Fibroblast of peridontal ligament (primary cell): ENCODE measurements at regions not wholly inside any gene's neighbourhood (a gene's known extent, or its start where the extent isn't known, plus 50 kb on each side); places are given as distances from the start of the nearest gene placed in this dataset.

Experiments
- DNase-seq: peaks from one replicate; pipeline ENCODE4 v3.0.0-alpha.2; 2010; ENCODE audit errors: extremely low read depth

- DNase-seq: no peak
Observed at GRCh38 chrX:122770581-122770980, 413.5 kb upstream of the GRIA3 start.

- DNase-seq: no peak
Observed at GRCh38 chrX:122771933-122772332, 412.1 kb upstream of the GRIA3 start.

- peak; percentile 8 for DNase-seq
Observed at GRCh38 chrX:122777766-122778165, 406.3 kb upstream of the GRIA3 start.

GRCh38 chrX:122783918-122784317, 400.2 kb upstream of the GRIA3 start:
- DNase-seq: no peak

GRCh38 chrX:122787231-122787630, 396.8 kb upstream of the GRIA3 start:
- DNase-seq: no peak

- DNase-seq: no peak
Observed at GRCh38 chrX:122788216-122788615, 395.9 kb upstream of the GRIA3 start.

GRCh38 chrX:122790376-122791095, 393.5 kb upstream of the GRIA3 start:
- DNase-seq: no peak

- DNase-seq: no peak
Observed at GRCh38 chrX:122813876-122814275, 370.2 kb upstream of the GRIA3 start.

GRCh38 chrX:122816288-122816687, 367.8 kb upstream of the GRIA3 start:
- DNase-seq: no peak

GRCh38 chrX:122817321-122817955, 366.6 kb upstream of the GRIA3 start:
- DNase-seq: no peak

- no peak for DNase-seq
Observed at GRCh38 chrX:122818068-122818467, 366.0 kb upstream of the GRIA3 start.

- DNase-seq: no peak
Observed at GRCh38 chrX:122833230-122833629, 350.8 kb upstream of the GRIA3 start.

GRCh38 chrX:122835886-122836285, 348.2 kb upstream of the GRIA3 start:
- DNase-seq: no peak

GRCh38 chrX:122850326-122850725, 333.8 kb upstream of the GRIA3 start:
- DNase-seq: no peak

- DNase-seq: no peak
Observed at GRCh38 chrX:122856205-122856604, 327.9 kb upstream of the GRIA3 start.

- DNase-seq: no peak
Observed at GRCh38 chrX:122857734-122858133, 326.3 kb upstream of the GRIA3 start.

GRCh38 chrX:122863067-122863466, 321.0 kb upstream of the GRIA3 start:
- no peak for DNase-seq

- peak; percentile 71 for DNase-seq
Observed at GRCh38 chrX:122866532-122866931, 317.5 kb upstream of the GRIA3 start.

GRCh38 chrX:122868631-122869030, 315.4 kb upstream of the GRIA3 start:
- peak; percentile 16 for DNase-seq

GRCh38 chrX:122869171-122869570, 314.9 kb upstream of the GRIA3 start:
- DNase-seq: no peak

- DNase-seq: no peak
Observed at GRCh38 chrX:122878269-122878668, 305.8 kb upstream of the GRIA3 start.

GRCh38 chrX:122880952-122881351, 303.1 kb upstream of the GRIA3 start:
- DNase-seq: no peak

GRCh38 chrX:122890729-122891128, 293.3 kb upstream of the GRIA3 start:
- DNase-seq: no peak

- no peak for DNase-seq
Observed at GRCh38 chrX:122906726-122907125, 277.4 kb upstream of the GRIA3 start.
